GM13976 (cell line): ENCODE measurements at regions not wholly inside any gene's neighbourhood (a gene's known extent, or its start where the extent isn't known, plus 50 kb on each side); places are given as distances from the start of the nearest gene placed in this dataset.

Experiments used
- DNase-seq: peaks from one replicate; pipeline ENCODE4 v3.0.0; 2012; ENCODE audit warnings: low spot score
- in situ Hi-C: fragments of 300-500 bp; cut with MboI; formaldehyde crosslinking; loops from one replicate; pipeline ENCODE4 v1.12.0; 2022; ENCODE audit warnings: low sequenced_read_pairs, mixed read lengths, inconsistent platforms; ENCODE audit not compliant: unreplicated experiment
- TF ChIP-seq, protein P1 (sequence below): IDR thresholded peaks from 2 replicates; pipeline ENCODE4 v1.5.1; 2012; ENCODE audit warnings: borderline replicate concordance, mild to moderate bottlenecking; ENCODE audit not compliant: insufficient read depth; ENCODE audit errors: extremely low read depth, missing control alignments, control extremely low read depth

DNA sequence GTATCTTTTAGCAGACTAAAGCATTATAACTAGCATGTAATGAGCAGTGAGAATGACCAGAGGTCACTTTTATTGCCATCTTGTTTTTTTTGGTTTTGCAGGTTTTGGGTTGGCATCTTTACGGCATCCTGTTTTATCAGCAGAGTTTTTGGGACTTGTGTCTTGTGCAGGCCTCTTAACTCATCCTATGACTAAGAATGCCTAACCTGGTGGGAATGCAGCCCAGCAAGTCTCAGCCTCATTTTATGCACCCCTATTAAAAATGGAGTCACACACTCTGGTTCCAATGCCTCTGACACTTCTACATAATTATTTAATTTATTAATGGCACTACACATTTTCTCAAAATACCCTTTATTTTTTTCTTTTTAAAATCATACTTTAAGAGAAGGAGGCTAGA, 726.5 kb upstream of the RIOK2 start:
- no peak for DNase-seq
- in situ Hi-C loops: no loop called here
- TF ChIP-seq, protein P1, sequence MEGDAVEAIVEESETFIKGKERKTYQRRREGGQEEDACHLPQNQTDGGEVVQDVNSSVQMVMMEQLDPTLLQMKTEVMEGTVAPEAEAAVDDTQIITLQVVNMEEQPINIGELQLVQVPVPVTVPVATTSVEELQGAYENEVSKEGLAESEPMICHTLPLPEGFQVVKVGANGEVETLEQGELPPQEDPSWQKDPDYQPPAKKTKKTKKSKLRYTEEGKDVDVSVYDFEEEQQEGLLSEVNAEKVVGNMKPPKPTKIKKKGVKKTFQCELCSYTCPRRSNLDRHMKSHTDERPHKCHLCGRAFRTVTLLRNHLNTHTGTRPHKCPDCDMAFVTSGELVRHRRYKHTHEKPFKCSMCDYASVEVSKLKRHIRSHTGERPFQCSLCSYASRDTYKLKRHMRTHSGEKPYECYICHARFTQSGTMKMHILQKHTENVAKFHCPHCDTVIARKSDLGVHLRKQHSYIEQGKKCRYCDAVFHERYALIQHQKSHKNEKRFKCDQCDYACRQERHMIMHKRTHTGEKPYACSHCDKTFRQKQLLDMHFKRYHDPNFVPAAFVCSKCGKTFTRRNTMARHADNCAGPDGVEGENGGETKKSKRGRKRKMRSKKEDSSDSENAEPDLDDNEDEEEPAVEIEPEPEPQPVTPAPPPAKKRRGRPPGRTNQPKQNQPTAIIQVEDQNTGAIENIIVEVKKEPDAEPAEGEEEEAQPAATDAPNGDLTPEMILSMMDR: no peak

DNA sequence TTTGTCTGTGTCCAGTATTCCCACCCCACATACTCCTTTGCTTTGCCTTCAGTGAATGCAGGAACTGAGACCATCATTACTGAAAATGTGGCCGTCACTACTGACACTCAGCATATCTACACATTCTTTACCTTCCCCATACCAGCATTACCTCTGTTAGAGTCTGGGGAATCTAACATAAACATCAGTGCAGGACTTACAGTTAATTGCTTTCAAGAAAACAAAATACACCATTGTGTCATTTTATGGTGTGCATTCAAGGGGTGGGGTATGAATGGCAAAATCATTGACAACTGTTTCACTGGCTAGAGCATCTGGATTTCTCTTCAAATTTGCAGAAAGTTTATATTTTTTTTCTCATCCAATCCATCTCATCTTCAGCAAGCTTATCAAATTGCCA, 731.4 kb upstream of the RIOK2 start:
- in situ Hi-C loops: no loop called here

DNA sequence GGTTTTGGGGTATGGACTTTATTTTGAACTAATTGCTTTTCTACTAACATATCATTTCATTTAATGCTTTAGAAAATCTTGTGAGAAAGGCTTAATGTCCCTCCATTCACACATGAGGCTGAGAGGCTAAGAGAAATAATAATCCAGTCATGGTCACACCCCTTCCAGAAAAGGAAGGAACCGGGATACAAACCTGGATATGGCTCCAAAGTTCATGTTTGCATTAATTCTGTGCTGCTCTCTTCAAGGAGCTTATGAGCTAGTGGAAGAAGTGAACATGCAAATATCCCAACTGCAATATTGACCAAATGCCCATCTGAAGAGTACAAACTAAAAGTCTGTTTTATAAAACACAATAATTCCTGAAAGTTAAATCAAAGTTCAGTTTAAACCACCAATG, 732.1 kb upstream of the RIOK2 start:
- no peak for DNase-seq
- TF ChIP-seq, protein P1: no peak
- in situ Hi-C loops: no loop called here

More for the DNA sequence above, 731.4 kb upstream of the RIOK2 start:
- no peak for DNase-seq
- TF ChIP-seq, protein P1: no peak

GRCh38 chr5:97918057-97918456, 735.0 kb upstream of the RIOK2 start:
- DNase-seq: no peak
- in situ Hi-C loops: no loop called here
- TF ChIP-seq, protein P1: no peak

DNA sequence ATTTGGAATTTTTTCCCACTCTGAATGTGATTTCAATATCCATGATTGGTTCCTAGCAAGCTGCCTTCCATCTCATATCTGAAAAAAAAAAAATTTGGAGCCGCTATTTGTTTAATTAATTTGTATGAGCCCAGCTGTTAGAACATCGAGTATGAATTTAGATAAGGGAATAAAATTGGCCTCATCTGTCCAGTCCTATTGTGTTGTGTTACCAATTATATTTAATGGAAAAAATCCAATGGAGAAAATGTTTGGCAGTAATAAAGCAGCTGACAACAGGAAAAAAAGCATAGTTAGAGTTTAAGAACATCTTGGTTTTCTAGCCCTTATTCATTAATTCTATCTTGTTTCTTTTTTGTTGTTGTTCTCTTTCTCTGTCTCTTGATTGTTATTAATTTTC, 735.6 kb upstream of the RIOK2 start:
- in situ Hi-C loops: no loop called here
- TF ChIP-seq, protein P1: no peak
- no peak for DNase-seq

- in situ Hi-C loops: no loop called here
- TF ChIP-seq, protein P1: no peak
- no peak for DNase-seq
Observed at GRCh38 chr5:97919719-97920118, 736.7 kb upstream of the RIOK2 start.

DNA sequence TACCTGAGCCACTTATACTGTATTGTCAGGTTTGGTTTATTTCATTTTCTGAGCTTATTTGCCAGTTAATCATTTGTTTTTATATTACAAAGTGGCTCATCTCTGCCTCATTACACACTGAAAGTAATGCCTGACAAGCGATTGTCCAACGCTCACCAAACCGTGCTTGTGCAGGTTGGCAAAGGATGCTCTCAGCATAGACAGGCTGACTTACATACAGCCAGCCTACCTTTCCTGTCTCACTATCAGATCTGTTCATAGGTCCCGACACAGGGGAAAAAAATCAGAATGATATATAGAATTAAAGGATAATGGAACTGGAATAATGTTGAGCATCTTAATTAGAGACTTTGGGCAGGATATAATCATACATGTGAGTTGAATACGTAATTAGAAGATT, 739.7 kb upstream of the RIOK2 start:
- DNase-seq: no peak
- TF ChIP-seq, protein P1: no peak
- in situ Hi-C loops: no loop called here
